ENCODE measurements at regions not wholly inside any gene's neighbourhood (a gene's known extent, or its start where the extent isn't known, plus 50 kb on each side); places are given as distances from the start of the nearest gene placed in this dataset.

DNA sequence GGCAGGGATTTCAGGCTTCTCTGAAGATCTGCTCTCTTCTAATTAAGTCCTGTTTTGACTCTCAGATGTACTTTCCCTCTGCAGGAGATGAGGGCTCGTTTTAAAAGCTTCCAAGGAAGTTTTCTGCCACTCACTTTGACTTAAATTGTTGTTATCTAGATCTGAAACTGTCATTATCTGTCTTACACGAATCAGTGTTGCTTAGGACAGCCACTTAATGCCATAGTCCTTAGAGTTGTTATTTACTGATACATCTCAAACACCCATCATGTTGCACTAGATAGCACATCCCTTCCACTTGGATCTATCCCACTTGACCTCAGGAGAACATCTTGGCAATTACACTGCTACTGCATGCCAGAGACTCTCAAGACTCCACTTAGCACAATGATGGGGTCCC, 86.9 kb upstream of the FAT3 start:
- no peaks in the 10 kb centered on the region for H3K36me3 ChIP-seq (ENCODE audit: insufficient read depth, low read length)
- H3K9ac ChIP-seq (ENCODE audit: low read depth, low read length) = no peak overlapping the region
- no peaks in the 10 kb centered on the region for H3K4me1 ChIP-seq (ENCODE audit: insufficient read depth, low read length)
- no peaks in the 10 kb centered on the region for H3K9me3 ChIP-seq (ENCODE audit: control insufficient read depth, insufficient read depth, low read length)

DNA sequence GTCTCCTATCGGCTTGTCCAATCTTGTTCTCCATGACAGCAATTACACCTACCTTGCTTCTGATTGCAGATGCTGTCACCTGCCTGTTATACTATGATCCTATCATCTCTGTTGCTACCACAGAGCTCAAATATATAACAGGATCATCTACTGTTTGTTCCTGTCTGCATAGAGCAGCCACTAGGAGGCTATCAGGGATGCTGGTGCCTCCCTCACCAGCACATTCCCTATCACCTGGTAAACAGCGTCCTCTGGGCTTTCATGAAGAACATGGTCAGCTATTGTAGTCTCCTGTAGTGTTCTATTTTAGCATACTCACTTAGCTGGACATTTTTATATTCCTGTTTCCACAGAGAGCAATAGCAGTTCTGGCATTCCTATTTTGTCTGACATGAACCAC, 87.8 kb upstream of the FAT3 start:
- Histone ChIP-seq H3K4me1 (ENCODE audit: insufficient read depth, low read length) (no peaks in the 10 kb centered on the region), H3K9ac (ENCODE audit: low read depth, low read length) (no peak overlapping the region), H3K36me3 (ENCODE audit: insufficient read depth, low read length) (no peaks in the 10 kb centered on the region), H3K9me3 (ENCODE audit: control insufficient read depth, insufficient read depth, low read length) (no peaks in the 10 kb centered on the region)

DNA sequence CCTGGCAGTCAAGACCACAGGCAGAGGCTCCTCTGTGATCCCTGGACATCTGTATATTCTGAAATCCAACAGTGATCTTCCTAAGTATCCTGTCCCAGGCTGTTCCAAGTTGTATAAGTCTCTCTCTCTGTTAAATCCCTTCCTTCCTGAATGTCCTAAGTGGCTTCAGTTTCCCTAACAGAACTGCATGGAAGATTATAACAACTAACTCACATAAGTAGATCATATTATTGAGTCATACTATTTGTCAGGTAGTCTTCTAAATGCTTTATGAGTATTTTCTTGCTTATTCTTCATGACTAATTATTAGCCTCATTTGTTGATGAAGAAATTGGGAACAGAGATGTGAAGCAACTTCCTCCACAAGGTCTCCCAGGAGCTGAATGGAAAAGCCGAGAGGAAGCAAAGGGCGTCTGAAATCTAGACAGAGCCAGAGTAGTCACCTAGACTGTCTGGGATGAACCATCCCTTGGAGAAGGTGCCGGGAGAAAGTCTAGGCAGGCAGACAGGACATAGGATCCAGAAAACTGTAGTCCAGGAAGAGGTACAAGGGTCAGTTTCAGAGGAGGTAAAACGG, 93.2 kb upstream of the FAT3 start:
- Histone ChIP-seq H3K4me1 (ENCODE audit: insufficient read depth, low read length) (no peaks in the 10 kb centered on the region), H3K9me3 (ENCODE audit: control insufficient read depth, insufficient read depth, low read length) (no peaks in the 10 kb centered on the region), H3K9ac (ENCODE audit: low read depth, low read length) (no peak overlapping the region), H3K36me3 (ENCODE audit: insufficient read depth, low read length) (no peaks in the 10 kb centered on the region)

DNA sequence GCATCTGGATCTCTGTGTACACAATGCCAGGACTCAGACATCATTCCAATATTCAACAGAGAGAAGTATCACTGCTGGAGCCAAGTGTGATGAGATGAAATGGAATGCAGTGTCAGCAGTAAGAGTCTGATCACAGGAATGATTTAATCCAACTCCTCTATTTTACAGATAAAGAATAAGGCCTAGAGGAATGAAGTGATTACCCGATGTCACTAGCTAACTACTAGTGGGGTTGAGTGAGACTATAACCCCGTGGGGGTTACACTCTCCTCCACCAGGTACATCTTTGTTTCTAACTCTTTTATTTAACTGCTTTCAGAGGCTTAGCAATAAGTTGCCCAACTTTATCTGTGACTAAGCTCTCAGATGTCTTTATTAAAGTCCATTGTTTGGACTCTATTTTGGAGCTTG, 94.2 kb upstream of the FAT3 start:
- Histone ChIP-seq H3K4me1 (ENCODE audit: insufficient read depth, low read length) (no peaks in the 10 kb centered on the region), H3K36me3 (ENCODE audit: insufficient read depth, low read length) (no peaks in the 10 kb centered on the region)

DNA sequence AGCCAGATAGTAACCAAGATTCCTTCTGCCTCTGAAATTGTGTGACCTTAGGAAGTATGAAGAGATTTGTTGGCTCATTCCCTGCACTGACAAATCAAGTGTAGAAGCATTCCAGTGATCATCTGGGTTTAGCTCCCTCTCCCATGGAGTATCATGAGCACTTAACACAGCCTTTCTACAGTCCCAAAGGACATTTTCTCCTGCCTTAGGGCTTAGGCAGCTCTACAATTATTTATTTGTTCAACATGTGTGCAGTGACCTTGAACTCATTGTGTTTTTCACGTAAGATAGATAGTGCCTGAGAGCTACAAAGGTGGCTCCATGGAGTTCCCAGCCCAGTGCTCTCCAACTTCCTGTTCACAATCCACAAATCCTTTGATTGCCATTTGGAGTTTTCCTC, 94.8 kb upstream of the FAT3 start:
- Histone ChIP-seq H3K4me1 (ENCODE audit: insufficient read depth, low read length) (no peaks in the 10 kb centered on the region), H3K36me3 (ENCODE audit: insufficient read depth, low read length) (no peaks in the 10 kb centered on the region), H3K9me3 (ENCODE audit: control insufficient read depth, insufficient read depth, low read length) (no peaks in the 10 kb centered on the region), H3K9ac (ENCODE audit: low read depth, low read length) (no peak overlapping the region)

More for the DNA sequence above, 94.2 kb upstream of the FAT3 start:
- Histone ChIP-seq H3K9me3 (ENCODE audit: control insufficient read depth, insufficient read depth, low read length) (no peaks in the 10 kb centered on the region), H3K9ac (ENCODE audit: low read depth, low read length) (no peak overlapping the region)

DNA sequence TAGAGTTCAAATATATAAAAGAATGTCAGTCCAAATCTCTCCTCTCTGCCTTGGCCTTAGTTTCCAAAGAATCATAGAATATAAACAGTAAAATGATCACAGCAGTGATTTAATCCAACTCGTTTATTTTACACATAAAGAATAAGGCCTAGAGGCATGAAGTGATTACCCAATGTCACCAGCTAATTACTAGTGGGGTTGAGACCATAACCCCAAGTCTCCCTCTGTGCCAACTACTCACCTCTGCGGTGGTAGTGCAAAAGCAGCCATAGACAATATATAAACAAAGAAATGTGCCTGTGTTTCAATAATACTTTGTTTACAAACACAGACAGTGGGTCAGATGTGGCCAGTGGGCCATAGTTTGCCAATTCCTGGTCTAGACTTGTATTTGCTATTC, 96.6 kb upstream of the FAT3 start:
- Histone ChIP-seq H3K36me3 (ENCODE audit: insufficient read depth, low read length) (no peaks in the 10 kb centered on the region), H3K4me1 (ENCODE audit: insufficient read depth, low read length) (no peaks in the 10 kb centered on the region), H3K9ac (ENCODE audit: low read depth, low read length) (no peak overlapping the region), H3K9me3 (ENCODE audit: control insufficient read depth, insufficient read depth, low read length) (no peaks in the 10 kb centered on the region)

DNA sequence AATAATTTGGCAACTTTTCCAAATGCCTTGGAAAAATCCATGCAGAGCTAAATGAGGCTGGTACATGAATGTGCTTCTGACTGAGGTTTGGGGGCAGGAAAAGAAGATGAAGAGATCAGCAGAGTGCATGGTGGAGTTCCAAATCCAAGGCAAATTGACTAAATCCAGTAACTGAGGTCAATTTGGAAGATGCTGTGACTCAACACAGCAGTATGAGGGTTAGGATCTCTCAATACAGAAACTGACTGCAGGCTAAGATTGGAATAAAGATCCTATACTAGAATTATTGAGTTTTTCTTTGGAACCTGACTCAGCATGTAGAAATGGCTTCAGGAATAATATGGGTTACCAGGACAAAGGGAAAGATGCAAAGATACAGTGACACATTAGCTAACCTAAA, 99.3 kb upstream of the FAT3 start:
- no peak overlapping the region for H3K9ac ChIP-seq (ENCODE audit: low read depth, low read length)

DNA sequence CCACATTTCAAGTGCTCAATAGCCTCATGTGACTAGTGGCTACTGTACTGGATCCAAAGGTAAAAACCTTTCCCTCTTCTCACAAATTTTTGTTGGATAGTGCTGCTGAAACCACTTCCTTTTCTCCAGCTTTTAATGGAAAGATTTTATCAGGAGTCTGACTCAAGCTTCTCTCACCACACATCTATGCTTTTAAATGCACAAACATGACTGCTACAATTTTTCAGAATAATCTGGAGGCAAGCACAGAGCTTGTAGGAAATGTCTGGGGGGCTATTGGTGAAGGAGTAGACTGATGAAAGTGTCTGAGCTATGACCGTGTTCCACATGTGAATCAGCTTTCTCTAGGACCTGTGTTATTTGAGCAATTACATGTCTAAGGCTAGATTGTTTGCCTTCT, 101.1 kb upstream of the FAT3 start:
- no peaks in the 10 kb centered on the region for H3K4me1 ChIP-seq (ENCODE audit: insufficient read depth, low read length)
- no peaks in the 10 kb centered on the region for H3K36me3 ChIP-seq (ENCODE audit: insufficient read depth, low read length)
- no peaks in the 10 kb centered on the region for H3K9me3 ChIP-seq (ENCODE audit: control insufficient read depth, insufficient read depth, low read length)
- no peak overlapping the region for H3K9ac ChIP-seq (ENCODE audit: low read depth, low read length)

More for the DNA sequence above, 99.3 kb upstream of the FAT3 start:
- no peaks in the 10 kb centered on the region for H3K36me3 ChIP-seq (ENCODE audit: insufficient read depth, low read length)
- no peaks in the 10 kb centered on the region for H3K9me3 ChIP-seq (ENCODE audit: control insufficient read depth, insufficient read depth, low read length)
- H3K4me1 ChIP-seq (ENCODE audit: insufficient read depth, low read length) = no peaks in the 10 kb centered on the region

DNA sequence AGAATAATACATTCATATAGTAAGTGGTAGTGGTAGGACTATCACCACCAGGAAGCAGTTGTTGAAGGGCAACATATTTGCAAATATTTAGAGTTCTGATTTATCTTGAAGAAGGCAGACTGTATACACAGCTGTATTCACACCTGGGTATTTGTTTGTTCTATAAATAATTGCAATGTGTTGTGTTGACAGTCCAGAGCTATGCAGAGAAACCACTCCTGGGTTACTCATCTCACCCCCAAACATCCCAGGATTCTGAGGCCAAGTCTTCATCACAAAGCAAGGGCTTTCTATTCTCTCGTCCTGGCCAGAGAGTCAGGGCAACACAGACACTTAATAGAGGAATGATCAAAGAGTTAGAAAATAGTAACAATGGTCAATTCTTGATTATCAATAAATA, 102.1 kb upstream of the FAT3 start:
- no peaks in the 10 kb centered on the region for H3K9me3 ChIP-seq (ENCODE audit: control insufficient read depth, insufficient read depth, low read length)
- no peaks in the 10 kb centered on the region for H3K36me3 ChIP-seq (ENCODE audit: insufficient read depth, low read length)
- H3K9ac ChIP-seq (ENCODE audit: low read depth, low read length) = no peak overlapping the region
- no peaks in the 10 kb centered on the region for H3K4me1 ChIP-seq (ENCODE audit: insufficient read depth, low read length)

DNA sequence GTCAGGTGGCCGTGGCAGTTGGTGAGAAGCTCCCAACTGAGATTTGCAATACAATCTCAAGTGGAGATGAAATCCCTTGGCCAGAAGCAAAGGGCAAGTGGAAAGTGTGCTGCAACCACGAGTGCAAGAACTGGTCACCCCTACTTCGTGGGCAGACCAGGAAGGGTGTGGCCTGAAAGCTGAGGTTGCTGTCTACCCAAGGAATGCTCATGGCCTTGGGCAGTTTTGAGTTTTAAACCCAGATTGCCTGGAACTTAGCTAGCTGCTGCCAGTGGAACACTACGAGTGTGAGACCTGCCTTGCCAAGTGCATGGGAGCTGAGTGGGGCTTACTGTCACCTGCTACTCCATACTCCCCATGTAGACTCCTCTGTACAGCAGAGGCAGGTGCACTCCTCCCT, 113.3 kb upstream of the FAT3 start:
- no peak overlapping the region for H3K9ac ChIP-seq (ENCODE audit: low read depth, low read length)
- no peaks in the 10 kb centered on the region for H3K36me3 ChIP-seq (ENCODE audit: insufficient read depth, low read length)
- H3K4me1 ChIP-seq (ENCODE audit: insufficient read depth, low read length) = peaks cover 12% of the 10 kb centered on the region
- no peaks in the 10 kb centered on the region for H3K9me3 ChIP-seq (ENCODE audit: control insufficient read depth, insufficient read depth, low read length)

DNA sequence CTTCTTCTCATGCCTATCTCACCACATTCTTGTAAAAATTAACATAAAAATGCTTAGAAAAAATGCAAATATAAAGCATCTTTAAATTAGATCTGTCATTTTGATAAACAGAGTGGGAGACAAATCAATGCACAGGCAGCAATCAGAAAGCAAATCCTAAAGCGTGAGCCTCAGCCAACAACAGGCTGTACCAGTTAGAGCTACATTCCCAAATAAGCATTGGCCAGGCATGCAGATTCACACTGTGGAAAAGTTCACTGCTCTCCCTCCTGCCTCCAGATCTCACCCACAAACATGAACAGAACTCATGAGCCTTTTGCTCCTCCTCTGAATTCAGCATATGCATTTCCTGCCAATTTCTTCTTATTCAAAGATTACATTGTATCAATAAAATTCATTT, 115.2 kb upstream of the FAT3 start:
- H3K9me3 ChIP-seq (ENCODE audit: control insufficient read depth, insufficient read depth, low read length) = no peaks in the 10 kb centered on the region
- no peak overlapping the region for H3K9ac ChIP-seq (ENCODE audit: low read depth, low read length)
- no peaks in the 10 kb centered on the region for H3K36me3 ChIP-seq (ENCODE audit: insufficient read depth, low read length)
- peaks cover 17% of the 10 kb centered on the region for H3K4me1 ChIP-seq (ENCODE audit: insufficient read depth, low read length)

DNA sequence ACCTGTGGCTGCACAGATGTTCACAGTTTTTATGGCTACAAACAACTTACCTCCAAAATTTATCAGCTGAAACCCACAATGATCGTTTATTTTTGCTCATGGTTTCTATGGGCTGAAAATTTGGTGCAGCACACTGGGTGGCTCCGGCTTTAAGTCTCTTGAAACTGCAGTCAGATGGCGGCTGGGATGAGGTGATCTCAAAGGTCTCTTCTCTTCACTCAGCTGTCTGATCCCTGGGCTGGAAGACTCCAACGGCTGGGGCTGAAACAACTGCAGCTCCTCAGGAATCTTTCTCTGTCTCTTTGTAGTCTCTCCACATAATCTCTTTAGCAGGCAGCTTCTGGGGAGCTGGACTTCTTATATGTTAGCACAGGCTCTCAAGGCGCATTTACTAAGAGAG, 117.3 kb upstream of the FAT3 start:
- no peaks in the 10 kb centered on the region for H3K36me3 ChIP-seq (ENCODE audit: insufficient read depth, low read length)
- H3K9me3 ChIP-seq (ENCODE audit: control insufficient read depth, insufficient read depth, low read length) = no peaks in the 10 kb centered on the region
- H3K9ac ChIP-seq (ENCODE audit: low read depth, low read length) = no peak overlapping the region
- peaks cover 17% of the 10 kb centered on the region for H3K4me1 ChIP-seq (ENCODE audit: insufficient read depth, low read length)

DNA sequence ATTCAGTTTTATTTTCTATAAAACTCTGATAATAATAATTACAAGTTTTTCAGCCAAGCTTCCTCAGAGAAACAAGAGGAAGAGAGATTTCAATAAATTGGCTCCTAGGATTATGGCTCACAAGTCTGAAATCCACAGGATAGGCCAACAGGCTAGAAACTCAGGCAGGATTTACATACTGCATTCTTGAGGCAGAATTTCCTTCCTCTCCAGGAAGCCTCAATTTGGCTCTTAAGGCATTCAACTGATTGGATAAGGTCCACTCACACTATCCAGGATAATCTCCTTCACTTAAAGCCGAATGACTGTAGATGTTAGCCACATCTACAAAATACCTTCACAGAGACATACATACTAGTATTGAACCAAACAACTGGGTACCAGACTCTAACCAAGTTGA, 120.3 kb upstream of the FAT3 start:
- no peaks in the 10 kb centered on the region for H3K36me3 ChIP-seq (ENCODE audit: insufficient read depth, low read length)
- H3K4me1 ChIP-seq (ENCODE audit: insufficient read depth, low read length) = peaks cover 21% of the 10 kb centered on the region
- H3K9ac ChIP-seq (ENCODE audit: low read depth, low read length) = no peak overlapping the region
- H3K9me3 ChIP-seq (ENCODE audit: control insufficient read depth, insufficient read depth, low read length) = no peaks in the 10 kb centered on the region

DNA sequence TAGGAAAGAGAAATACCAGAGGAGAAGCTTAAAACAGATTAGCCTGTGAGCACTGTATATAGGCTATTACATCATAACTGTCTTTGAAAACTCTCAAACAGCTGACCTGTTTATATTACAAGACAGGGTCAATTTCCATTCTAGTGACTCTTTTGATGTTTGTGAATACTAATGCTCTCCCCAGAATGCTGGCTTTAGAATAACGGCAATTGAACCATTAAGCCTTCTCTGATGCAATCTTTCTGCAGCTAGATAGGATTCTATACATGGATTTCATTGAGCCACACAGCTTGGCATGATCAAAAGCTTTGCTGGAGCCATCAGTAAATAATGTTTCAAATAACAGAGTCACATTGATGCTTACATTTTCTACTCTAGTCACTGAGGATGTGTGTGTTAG, 122.7 kb upstream of the FAT3 start:
- Histone ChIP-seq H3K36me3 (ENCODE audit: insufficient read depth, low read length) (no peaks in the 10 kb centered on the region), H3K9ac (ENCODE audit: low read depth, low read length) (no peak overlapping the region), H3K4me1 (ENCODE audit: insufficient read depth, low read length) (peaks cover 18% of the 10 kb centered on the region; the same call in 1 of the 2 replicates), H3K9me3 (ENCODE audit: control insufficient read depth, insufficient read depth, low read length) (no peaks in the 10 kb centered on the region)

DNA sequence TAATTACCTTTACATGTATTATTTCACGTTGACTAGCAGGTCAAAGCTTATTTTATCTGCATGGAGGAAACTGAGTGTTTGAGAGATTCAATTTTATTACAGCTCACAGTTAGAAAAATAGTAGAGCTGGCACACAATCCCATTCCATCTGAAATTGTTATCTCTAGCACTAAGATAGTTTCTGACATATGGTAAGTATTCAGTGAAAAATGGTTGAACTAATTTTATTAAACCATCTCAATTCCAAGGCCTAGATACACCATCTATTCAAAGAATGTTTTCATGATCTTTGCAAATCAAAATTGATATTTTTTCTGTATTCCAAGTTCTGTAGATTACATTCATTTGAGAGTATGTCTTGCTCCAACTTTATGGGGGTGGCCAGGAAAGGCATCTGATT, 125.4 kb upstream of the FAT3 start:
- Histone ChIP-seq H3K4me1 (ENCODE audit: insufficient read depth, low read length) (peaks cover 13% of the 10 kb centered on the region; the same call in 1 of the 2 replicates), H3K36me3 (ENCODE audit: insufficient read depth, low read length) (no peaks in the 10 kb centered on the region), H3K9me3 (ENCODE audit: control insufficient read depth, insufficient read depth, low read length) (no peaks in the 10 kb centered on the region), H3K9ac (ENCODE audit: low read depth, low read length) (no peak overlapping the region)

DNA sequence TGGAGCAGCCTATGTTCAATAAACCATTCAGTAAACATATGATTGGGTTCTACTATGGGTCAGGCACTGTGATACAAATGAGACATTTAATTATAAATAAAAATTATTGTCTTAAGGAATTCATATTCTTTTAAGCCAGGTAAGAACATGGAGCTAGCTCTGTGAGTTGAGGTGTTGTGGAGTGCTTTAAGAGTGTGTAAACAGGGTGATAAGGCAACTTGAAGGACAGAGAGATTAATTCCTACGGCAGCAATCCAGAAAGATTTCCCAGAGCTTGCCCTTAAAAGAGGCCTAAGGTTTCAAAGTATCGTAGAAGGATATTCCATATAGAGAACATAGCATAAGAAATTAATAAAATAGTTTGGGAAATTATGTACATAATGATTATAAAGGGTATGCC, 126.4 kb upstream of the FAT3 start:
- Histone ChIP-seq H3K9ac (ENCODE audit: low read depth, low read length) (no peak overlapping the region), H3K36me3 (ENCODE audit: insufficient read depth, low read length) (no peaks in the 10 kb centered on the region), H3K4me1 (ENCODE audit: insufficient read depth, low read length) (peaks cover 13% of the 10 kb centered on the region; the same call in 1 of the 2 replicates), H3K9me3 (ENCODE audit: control insufficient read depth, insufficient read depth, low read length) (no peaks in the 10 kb centered on the region)

All from ES-I3 (cell line).